ENCODE measurements at regions not wholly inside any gene's neighbourhood (a gene's known extent, or its start where the extent isn't known, plus 50 kb on each side); places are given as distances from the start of the nearest gene placed in this dataset.

- no peak for DNase-seq (ENCODE audit: low spot score)
- H3K27me3 ChIP-seq (ENCODE audit: insufficient read depth): peaks cover 6% of the 10 kb centered on the region; the same call in 1 of the 2 replicates
- no peak overlapping the region for H3K4me2 ChIP-seq
- TF ChIP-seq REST (IDR thresholded peaks at IDR 0.05; ENCODE audit: unreplicated experiment) (no peak), ZNF462 (CRISPR knock-in tag; IDR thresholded peaks at IDR 0.05) (no peak), POLR2AphosphoS5 (IDR thresholded peaks at IDR 0.05; ENCODE audit: low read depth) (no peak), ZNF114 (CRISPR knock-in tag; IDR thresholded peaks at IDR 0.05) (no peak), EZH2 (IDR thresholded peaks at IDR 0.05; ENCODE audit: low read depth, unreplicated experiment) (no peak), NANOG (IDR thresholded peaks at IDR 0.05; ENCODE audit: borderline replicate concordance) (no peak), CREB1 (CRISPR knock-in tag; IDR thresholded peaks at IDR 0.05; ENCODE audit: low read depth) (no peak), STAT1 (IDR thresholded peaks at IDR 0.05; ENCODE audit: unreplicated experiment) (no peak), ZNF331 (CRISPR knock-in tag; IDR thresholded peaks at IDR 0.05; ENCODE audit: low read depth) (no peak), CTCF (conservative IDR thresholded peaks at IDR 0.05; ENCODE audit: low read depth in 2 of 2) (no peak), JUNB (IDR thresholded peaks at IDR 0.05; ENCODE audit: unreplicated experiment) (no peak)
- H3F3A ChIP-seq (replicated peaks; ENCODE audit: low read depth): no peaks in the 10 kb centered on the region
- no peaks in the 10 kb centered on the region for H3K79me2 ChIP-seq (replicated peaks; ENCODE audit: insufficient read depth)
- no peaks in the 10 kb centered on the region for H3K36me3 Mint-ChIP-seq (ENCODE audit: low read depth)
- no peak for ATAC-seq
- H2AFZ ChIP-seq: no peak overlapping the region
- H3K4me3 Mint-ChIP-seq: no peak overlapping the region
- no peaks in the 10 kb centered on the region for H4K20me1 ChIP-seq (replicated peaks; ENCODE audit: insufficient read depth)
- H3K9me3 Mint-ChIP-seq: no peaks in the 10 kb centered on the region; the same call in 1 of the 3 replicates
- H3K4me1 ChIP-seq (ENCODE audit: insufficient read depth): no peaks in the 10 kb centered on the region
- peaks cover 2% of the 10 kb centered on the region for H3K27me3 Mint-ChIP-seq (ENCODE audit: insufficient read depth, low read depth, poor library complexity)
- 0 out of 2 replicates have a peak, but pooled peaks cover 4% of the 10 kb centered on the region for H3K9me2 ChIP-seq (ENCODE audit: insufficient read depth)
- H3K36me3 ChIP-seq (ENCODE audit: insufficient read depth): no peaks in the 10 kb centered on the region
- H3K27ac Mint-ChIP-seq: no peak overlapping the region
- no peak overlapping the region for H3K4me3 ChIP-seq
- H3K27ac ChIP-seq (ENCODE audit: low read depth): no peak overlapping the region
- H3K4me1 Mint-ChIP-seq: no peaks in the 10 kb centered on the region
Observed at GRCh38 chr4:41373221-41373620, 116.5 kb downstream of the UCHL1 start.
